ENCODE measurements at regions not wholly inside any gene's neighbourhood (a gene's known extent, or its start where the extent isn't known, plus 50 kb on each side); places are given as distances from the start of the nearest gene placed in this dataset.

GRCh38 chr3:152083135-152083534 is 185.6 kb upstream of the MBNL1 start:
- H3K4ac ChIP-seq (ENCODE audit: low read depth in 1 of 2, low read length in 2 of 2), result no peak overlapping the region
- H3K4me2 ChIP-seq (ENCODE audit: low read length, poor library complexity, severe bottlenecking), result no peak overlapping the region
- H4K8ac ChIP-seq (ENCODE audit: low read length), result no peak overlapping the region
- H3K4me3 ChIP-seq (ENCODE audit: insufficient read depth in 1 of 2, low read depth in 1 of 2, low read length in 2 of 2), result no peak overlapping the region
- no peak for DNase-seq
- H4K91ac ChIP-seq (ENCODE audit: low read length), result no peak overlapping the region
- 86% methylated on average over 2 of the region's 2 CpGs for WGBS
- H2AK5ac ChIP-seq (ENCODE audit: low read length, severe bottlenecking), result no peak overlapping the region
- no peak overlapping the region for H2BK15ac ChIP-seq (ENCODE audit: low read depth, poor library complexity, severe bottlenecking)
- H3K23ac ChIP-seq (ENCODE audit: low read length in 2 of 2), result no peak overlapping the region
- no peak overlapping the region for H2BK120ac ChIP-seq (ENCODE audit: low read depth, low read length)
- H3K27me3 ChIP-seq (ENCODE audit: control insufficient read depth in 1 of 2, insufficient read depth in 1 of 2, low read length in 2 of 2), result no peaks in the 10 kb centered on the region
- no peak overlapping the region for H3K18ac ChIP-seq (ENCODE audit: low read depth in 1 of 2, low read length in 2 of 2)
- no peak overlapping the region for H3K27ac ChIP-seq (ENCODE audit: low read length, poor library complexity, severe bottlenecking)
- H2BK12ac ChIP-seq (ENCODE audit: low read length in 2 of 2), result no peak overlapping the region
- H3K9me3 ChIP-seq (ENCODE audit: control insufficient read depth, low read length), result no peaks in the 10 kb centered on the region
- no peak overlapping the region for H3K9ac ChIP-seq (ENCODE audit: low read length)
- H2BK5ac ChIP-seq (ENCODE audit: low read depth, low read length, poor library complexity, severe bottlenecking), result no peak overlapping the region
- H3K4me1 ChIP-seq (ENCODE audit: control insufficient read depth, insufficient read depth, low read depth, low read length), result no peaks in the 10 kb centered on the region
- H3K79me1 ChIP-seq (replicated peaks; ENCODE audit: low read length, poor library complexity, severe bottlenecking), result no peaks in the 10 kb centered on the region
- H3K36me3 ChIP-seq (ENCODE audit: control insufficient read depth in 1 of 2, insufficient read depth in 2 of 2, low read depth in 1 of 2, low read length in 2 of 2), result peaks cover 0 to 4% of the 10 kb centered on the region in 2 experiments
- H3K14ac ChIP-seq (ENCODE audit: low read length in 2 of 2), result no peak overlapping the region
- no peak overlapping the region for H2AFZ ChIP-seq (ENCODE audit: low read depth, low read length)

GRCh38 chr3:152084441-152085158 is 184.1 kb upstream of the MBNL1 start:
- H3K9me3 ChIP-seq (ENCODE audit: control insufficient read depth, low read length), result no peaks in the 10 kb centered on the region
- no peak overlapping the region for H2BK12ac ChIP-seq (ENCODE audit: low read length in 2 of 2)
- no peak overlapping the region for H2BK15ac ChIP-seq (ENCODE audit: low read depth, poor library complexity, severe bottlenecking)
- H3K4me3 ChIP-seq (ENCODE audit: insufficient read depth in 1 of 2, low read depth in 1 of 2, low read length in 2 of 2), result no peak overlapping the region
- no peak overlapping the region for H3K9ac ChIP-seq (ENCODE audit: low read length)
- no peak overlapping the region for H2AK5ac ChIP-seq (ENCODE audit: low read length, severe bottlenecking)
- H3K14ac ChIP-seq (ENCODE audit: low read length in 2 of 2), result no peak overlapping the region
- H4K8ac ChIP-seq (ENCODE audit: low read length), result no peak overlapping the region
- no peak overlapping the region for H2AFZ ChIP-seq (ENCODE audit: low read depth, low read length)
- 57% methylated on average over 2 of the region's 2 CpGs for WGBS
- no peak overlapping the region for H3K18ac ChIP-seq (ENCODE audit: low read depth in 1 of 2, low read length in 2 of 2)
- H2BK5ac ChIP-seq (ENCODE audit: low read depth, low read length, poor library complexity, severe bottlenecking), result no peak overlapping the region
- peaks cover 0 to 3% of the 10 kb centered on the region in 2 experiments for H3K36me3 ChIP-seq (ENCODE audit: control insufficient read depth in 1 of 2, insufficient read depth in 2 of 2, low read depth in 1 of 2, low read length in 2 of 2)
- H3K27me3 ChIP-seq (ENCODE audit: control insufficient read depth in 1 of 2, insufficient read depth in 1 of 2, low read length in 2 of 2), result no peaks in the 10 kb centered on the region
- H3K4me1 ChIP-seq (ENCODE audit: control insufficient read depth, insufficient read depth, low read depth, low read length), result no peaks in the 10 kb centered on the region
- no peak overlapping the region for H4K91ac ChIP-seq (ENCODE audit: low read length)
- no peak for DNase-seq
- H3K4ac ChIP-seq (ENCODE audit: low read depth in 1 of 2, low read length in 2 of 2), result no peak overlapping the region
- H3K23ac ChIP-seq (ENCODE audit: low read length in 2 of 2), result no peak overlapping the region
- H2BK120ac ChIP-seq (ENCODE audit: low read depth, low read length), result no peak overlapping the region
- H3K4me2 ChIP-seq (ENCODE audit: low read length, poor library complexity, severe bottlenecking), result no peak overlapping the region
- H3K27ac ChIP-seq (ENCODE audit: low read length, poor library complexity, severe bottlenecking), result no peak overlapping the region
- H3K79me1 ChIP-seq (replicated peaks; ENCODE audit: low read length, poor library complexity, severe bottlenecking), result no peaks in the 10 kb centered on the region

- H3K9me3 ChIP-seq (ENCODE audit: control insufficient read depth, low read length), result no peaks in the 10 kb centered on the region
- no peaks in the 10 kb centered on the region for H3K79me1 ChIP-seq (replicated peaks; ENCODE audit: low read length, poor library complexity, severe bottlenecking)
- no peaks in the 10 kb centered on the region for H3K27me3 ChIP-seq (ENCODE audit: control insufficient read depth in 1 of 2, insufficient read depth in 1 of 2, low read length in 2 of 2)
- H3K14ac ChIP-seq (ENCODE audit: low read length in 2 of 2), result no peak overlapping the region
- no peak overlapping the region for H3K18ac ChIP-seq (ENCODE audit: low read depth in 1 of 2, low read length in 2 of 2)
- no peak overlapping the region for H3K27ac ChIP-seq (ENCODE audit: low read length, poor library complexity, severe bottlenecking)
- no peak for DNase-seq
- H3K36me3 ChIP-seq (ENCODE audit: control insufficient read depth in 1 of 2, insufficient read depth in 2 of 2, low read depth in 1 of 2, low read length in 2 of 2), result no peaks in the 10 kb centered on the region
- no peak overlapping the region for H2AFZ ChIP-seq (ENCODE audit: low read depth, low read length)
- H2BK120ac ChIP-seq (ENCODE audit: low read depth, low read length), result no peak overlapping the region
- H4K8ac ChIP-seq (ENCODE audit: low read length), result no peak overlapping the region
- no peak overlapping the region for H2BK5ac ChIP-seq (ENCODE audit: low read depth, low read length, poor library complexity, severe bottlenecking)
- no peak overlapping the region for H3K4me3 ChIP-seq (ENCODE audit: insufficient read depth in 1 of 2, low read depth in 1 of 2, low read length in 2 of 2)
- no peak overlapping the region for H2BK12ac ChIP-seq (ENCODE audit: low read length in 2 of 2)
- H3K4me2 ChIP-seq (ENCODE audit: low read length, poor library complexity, severe bottlenecking), result no peak overlapping the region
- H3K9ac ChIP-seq (ENCODE audit: low read length), result no peak overlapping the region
- no peak overlapping the region for H3K4ac ChIP-seq (ENCODE audit: low read depth in 1 of 2, low read length in 2 of 2)
- H3K4me1 ChIP-seq (ENCODE audit: control insufficient read depth, insufficient read depth, low read depth, low read length), result no peaks in the 10 kb centered on the region
- no peak overlapping the region for H2AK5ac ChIP-seq (ENCODE audit: low read length, severe bottlenecking)
- H4K91ac ChIP-seq (ENCODE audit: low read length), result no peak overlapping the region
- H2BK15ac ChIP-seq (ENCODE audit: low read depth, poor library complexity, severe bottlenecking), result no peak overlapping the region
- H3K23ac ChIP-seq (ENCODE audit: low read length in 2 of 2), result no peak overlapping the region
These were observed 181.6 kb upstream of the MBNL1 start for GRCh38 chr3:152087153-152087552.

GRCh38 chr3:152089528-152089927 is 179.2 kb upstream of the MBNL1 start:
- Histone ChIP-seq H3K36me3 (ENCODE audit: control insufficient read depth in 1 of 2, insufficient read depth in 2 of 2, low read depth in 1 of 2, low read length in 2 of 2) (no peaks in the 10 kb centered on the region), H3K79me1 (replicated peaks; ENCODE audit: low read length, poor library complexity, severe bottlenecking) (no peaks in the 10 kb centered on the region), H3K9me3 (ENCODE audit: control insufficient read depth, low read length) (no peaks in the 10 kb centered on the region), H2BK120ac (ENCODE audit: low read depth, low read length) (no peak overlapping the region), H3K9ac (ENCODE audit: low read length) (no peak overlapping the region), H3K18ac (ENCODE audit: low read depth in 1 of 2, low read length in 2 of 2) (no peak overlapping the region), H2BK12ac (ENCODE audit: low read length in 2 of 2) (no peak overlapping the region), H3K4me2 (ENCODE audit: low read length, poor library complexity, severe bottlenecking) (no peak overlapping the region), H3K14ac (ENCODE audit: low read length in 2 of 2) (no peak overlapping the region), H2BK5ac (ENCODE audit: low read depth, low read length, poor library complexity, severe bottlenecking) (no peak overlapping the region), H3K27ac (ENCODE audit: low read length, poor library complexity, severe bottlenecking) (no peak overlapping the region), H3K4me3 (ENCODE audit: insufficient read depth in 1 of 2, low read depth in 1 of 2, low read length in 2 of 2) (no peak overlapping the region), H4K8ac (ENCODE audit: low read length) (no peak overlapping the region), H3K27me3 (ENCODE audit: control insufficient read depth in 1 of 2, insufficient read depth in 1 of 2, low read length in 2 of 2) (no peaks in the 10 kb centered on the region), H2AFZ (ENCODE audit: low read depth, low read length) (no peak overlapping the region), H2AK5ac (ENCODE audit: low read length, severe bottlenecking) (no peak overlapping the region), H3K4ac (ENCODE audit: low read depth in 1 of 2, low read length in 2 of 2) (no peak overlapping the region), H3K23ac (ENCODE audit: low read length in 2 of 2) (no peak overlapping the region), H3K4me1 (ENCODE audit: control insufficient read depth, insufficient read depth, low read depth, low read length) (no peaks in the 10 kb centered on the region), H2BK15ac (ENCODE audit: low read depth, poor library complexity, severe bottlenecking) (no peak overlapping the region), H4K91ac (ENCODE audit: low read length) (no peak overlapping the region)
- no peak for DNase-seq
